IMR-90 (cell line): ENCODE measurements at regions not wholly inside any gene's neighbourhood (a gene's known extent, or its start where the extent isn't known, plus 50 kb on each side); places are given as distances from the start of the nearest gene placed in this dataset.

Experiments
- BHLHE40 ChIP-seq: fragments of 150-350 bp; IDR thresholded peaks from 2 replicates; pipeline ENCODE4 v1.6.1; 2016; ENCODE audit warnings: mild to moderate bottlenecking, low read depth, low read length
- CEBPB ChIP-seq: IDR thresholded peaks from 2 replicates; pipeline ENCODE4 v1.6.1; 2012; ENCODE audit warnings: low read depth, low read length, improper control_type of control experiment
- CHD1 ChIP-seq: IDR thresholded peaks from 2 replicates; pipeline ENCODE4 v1.6.1; 2012; ENCODE audit warnings: low read depth, low read length, improper control_type of control experiment
- CTCF ChIP-seq: conservative IDR thresholded peaks from 2 replicates; pipeline ENCODE4 v1.5.1; 2012; ENCODE audit warnings: mild to moderate bottlenecking, low read depth, low read length, improper control_type of control experiment
- FOS ChIP-seq: fragments of 150-350 bp; IDR thresholded peaks from 2 replicates; pipeline ENCODE4 v1.6.1; 2016; ENCODE audit warnings: low read depth, low read length
- MAFK ChIP-seq: IDR thresholded peaks from 2 replicates; pipeline ENCODE4 v1.6.1; 2012; ENCODE audit warnings: low read depth, low read length, improper control_type of control experiment
- MAZ ChIP-seq: IDR thresholded peaks from 2 replicates; pipeline ENCODE4 v1.6.1; 2012; ENCODE audit warnings: low read depth, mild to moderate bottlenecking, low read length, improper control_type of control experiment, moderate library complexity, borderline replicate concordance
- MXI1 ChIP-seq: IDR thresholded peaks from 2 replicates; pipeline ENCODE4 v1.6.1; 2012; ENCODE audit warnings: low read depth, mild to moderate bottlenecking, low read length, moderate library complexity, borderline replicate concordance
- POLR2A ChIP-seq: IDR thresholded peaks from 2 replicates; pipeline ENCODE4 v1.6.1; 2012; ENCODE audit warnings: mild to moderate bottlenecking, low read depth, low read length
- RAD21 ChIP-seq: IDR thresholded peaks from 2 replicates; pipeline ENCODE4 v1.6.1; 2012; ENCODE audit warnings: low read length, improper control_type of control experiment
- RCOR1 ChIP-seq: IDR thresholded peaks from 2 replicates; pipeline ENCODE4 v1.6.1; 2012; ENCODE audit warnings: mild to moderate bottlenecking, low read length, improper control_type of control experiment; ENCODE audit not compliant: insufficient replicate concordance
- RFX5 ChIP-seq: IDR thresholded peaks from 2 replicates; pipeline ENCODE4 v1.8.0; 2012; ENCODE audit warnings: low read depth, mild to moderate bottlenecking, low read length, moderate library complexity
- SMC3 ChIP-seq: fragments of 150-350 bp; IDR thresholded peaks from 2 replicates; pipeline ENCODE4 v1.6.1; 2016; ENCODE audit warnings: low read depth, mild to moderate bottlenecking, antibody characterized with exemption, low read length, moderate library complexity
- TF ChIP-seq, protein P1 (sequence below): fragments of 150-350 bp; IDR thresholded peaks from 2 replicates; pipeline ENCODE4 v1.6.1; 2017; ENCODE audit warnings: mild to moderate bottlenecking, antibody characterized with exemption, low read length, low read depth

GRCh38 chr2:12603781-12604295 is 112.9 kb upstream of the TRIB2 start:
- TF ChIP-seq CTCF (no peak), MXI1 (no peak), RAD21 (no peak), FOS (no peak), BHLHE40 (no peak), RCOR1 (no peak), POLR2A (no peak), MAFK (no peak), CHD1 (no peak), MAZ (no peak), SMC3 (no peak), RFX5 (no peak), CEBPB (no peak)
- TF ChIP-seq, protein P1, sequence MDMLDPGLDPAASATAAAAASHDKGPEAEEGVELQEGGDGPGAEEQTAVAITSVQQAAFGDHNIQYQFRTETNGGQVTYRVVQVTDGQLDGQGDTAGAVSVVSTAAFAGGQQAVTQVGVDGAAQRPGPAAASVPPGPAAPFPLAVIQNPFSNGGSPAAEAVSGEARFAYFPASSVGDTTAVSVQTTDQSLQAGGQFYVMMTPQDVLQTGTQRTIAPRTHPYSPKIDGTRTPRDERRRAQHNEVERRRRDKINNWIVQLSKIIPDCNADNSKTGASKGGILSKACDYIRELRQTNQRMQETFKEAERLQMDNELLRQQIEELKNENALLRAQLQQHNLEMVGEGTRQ: no peak
